SK-N-SH (cell line): ENCODE measurements at regions not wholly inside any gene's neighbourhood (a gene's known extent, or its start where the extent isn't known, plus 50 kb on each side); places are given as distances from the start of the nearest gene placed in this dataset.

Source experiments
- CTCF ChIA-PET: fragments of 300-600, 350-600 bp; formaldehyde crosslinking; extraction: SDS; loops from one replicate; lab custom pipeline; 2021; lab: Yijun Ruan, JAX
- POLR2A ChIA-PET: fragments of 350-600 bp; sonication (Branson Sonifier 250); formaldehyde crosslinking; extraction: SDS; loops from one replicate; lab custom pipeline; 2020; ENCODE audit warnings: antibody characterized with exemption, inconsistent platforms; lab: Yijun Ruan, JAX
- DNase-seq: peaks from one replicate; pipeline ENCODE4 v3.0.0; 2012
- H2AFZ ChIP-seq: fragments of 200-600 bp; sonication (generic); 2 replicates; pipeline ENCODE4 v1.8.1; 2016; ENCODE audit warnings: antibody characterized with exemption, mild to moderate bottlenecking, low read depth
- H3F3A ChIP-seq: fragments of 200-600 bp; sonication (generic); replicated peaks from 2 replicates; pipeline ENCODE3; 2016; ENCODE audit warnings: antibody characterized with exemption, mild to moderate bottlenecking; ENCODE audit not compliant: insufficient read depth
- H3K27ac ChIP-seq, 2 experiments: fragments of 200-500 bp in 1 of 2; fragments of 200-600 bp in 1 of 2; sonication (Bioruptor generic) in 1 of 2; sonication (generic), shearing (Covaris generic) in 1 of 2; 2 replicates each; pipeline versions ENCODE4 v1.5.1 to v1.6.1; 2014 to 2016; ENCODE audit warnings: low read depth in 2 of 2, inconsistent platforms in 1 of 2, low read length in 1 of 2, mild to moderate bottlenecking in 1 of 2, mixed read lengths in 1 of 2
- H3K27me3 ChIP-seq: fragments of 200-600 bp; sonication (generic), shearing (Covaris generic); 2 replicates; pipeline ENCODE4 v1.6.1; 2016; ENCODE audit warnings: mixed run types; ENCODE audit not compliant: insufficient read depth
- H3K36me3 ChIP-seq, 2 experiments: fragments of 200-500 bp in 1 of 2; fragments of 200-600 bp in 1 of 2; sonication (Bioruptor generic) in 1 of 2; sonication (generic) in 1 of 2; replicated peaks in 1 of 2; 2 replicates each; pipeline versions ENCODE3 to v1.5.1; 2014 to 2016; ENCODE audit warnings: low read length in 1 of 2, mild to moderate bottlenecking in 1 of 2; ENCODE audit not compliant: insufficient read depth in 2 of 2, control insufficient read depth in 1 of 2
- H3K4me1 ChIP-seq, 2 experiments: fragments of 200-500 bp in 1 of 2; fragments of 200-600 bp in 1 of 2; sonication (Bioruptor generic) in 1 of 2; sonication (generic), shearing (Covaris generic) in 1 of 2; 2 replicates each; pipeline versions ENCODE4 v1.5.1 to v1.6.1; 2014 to 2016; ENCODE audit warnings: low read depth in 1 of 2, low read length in 1 of 2, mixed run types in 1 of 2; ENCODE audit not compliant: insufficient read depth in 2 of 2, control insufficient read depth in 1 of 2
- H3K4me2 ChIP-seq: fragments of 200-600 bp; sonication (generic), shearing (Covaris generic); 2 replicates; pipeline ENCODE4 v1.6.1; 2017; ENCODE audit warnings: mixed run types
- H3K4me3 ChIP-seq, 2 experiments: fragments of 200-500 bp in 1 of 2; fragments of 200-600 bp in 1 of 2; sonication (Bioruptor generic) in 1 of 2; sonication (generic), shearing (Covaris generic) in 1 of 2; 2 replicates each; pipeline versions ENCODE4 v1.5.1 to v1.8.1; 2014 to 2016; ENCODE audit warnings: low read depth in 2 of 2, inconsistent platforms in 1 of 2, low read length in 1 of 2, mild to moderate bottlenecking in 1 of 2, mixed read lengths in 1 of 2, moderate library complexity in 1 of 2
- H3K79me2 ChIP-seq: fragments of 200-600 bp; sonication (generic); 2 replicates; pipeline ENCODE4 v1.8.1; 2017; ENCODE audit warnings: mild to moderate bottlenecking; ENCODE audit not compliant: insufficient read depth
- H3K9ac ChIP-seq: fragments of 200-600 bp; sonication (generic); 2 replicates; pipeline ENCODE4 v1.6.1; 2017; ENCODE audit warnings: mixed run types
- H3K9me2 ChIP-seq: fragments of 200-600 bp; sonication (generic); 2 replicates; pipeline ENCODE4 v1.6.1; 2017; ENCODE audit warnings: mixed run types
- H3K9me3 ChIP-seq: fragments of 200-600 bp; sonication (generic); 2 replicates; pipeline ENCODE4 v1.6.1; 2017; ENCODE audit warnings: mixed run types, mild to moderate bottlenecking, moderate library complexity
- H4K20me1 ChIP-seq: fragments of 200-600 bp; sonication (generic); 2 replicates; pipeline ENCODE4 v1.6.1; 2017; ENCODE audit warnings: mild to moderate bottlenecking, mixed run types; ENCODE audit not compliant: insufficient read depth
- CHD2 ChIP-seq: fragments of 150-350 bp; IDR thresholded peaks from 2 replicates; pipeline ENCODE4 v1.6.1; 2018; ENCODE audit warnings: low read length; ENCODE audit not compliant: partially characterized antibody
- EZH2phosphoT487 ChIP-seq: fragments of 200-600 bp; sonication (generic); IDR thresholded peaks from 2 replicates; pipeline ENCODE4 v1.6.1; 2017; ENCODE audit warnings: low read depth, mixed run types, mild to moderate bottlenecking, antibody characterized with exemption, moderate library complexity, borderline replicate concordance
- GABPA ChIP-seq: IDR thresholded peaks from 2 replicates; pipeline ENCODE4 v1.4.0; 2012; ENCODE audit warnings: low read depth, mild to moderate bottlenecking
- GATA2 ChIP-seq: sonication (generic); formaldehyde crosslinking; IDR thresholded peaks from 2 replicates; pipeline ENCODE4 v1.5.0; 2020; ENCODE audit warnings: mild to moderate bottlenecking, missing genetic modification reagents
- JUND ChIP-seq: IDR thresholded peaks from 2 replicates; pipeline ENCODE4 v1.4.0; 2012
- NFIC ChIP-seq: IDR thresholded peaks from 2 replicates; pipeline ENCODE4 v1.4.0; 2012; ENCODE audit warnings: borderline replicate concordance
- RAD21 ChIP-seq: IDR thresholded peaks from 2 replicates; pipeline ENCODE4 v1.6.1; 2012; ENCODE audit warnings: mild to moderate bottlenecking, low read length
- TCF12 ChIP-seq: IDR thresholded peaks from 2 replicates; pipeline ENCODE4 v1.4.0; 2012
- TEAD4 ChIP-seq: IDR thresholded peaks from 2 replicates; pipeline ENCODE4 v1.4.0; 2012; ENCODE audit warnings: mild to moderate bottlenecking, borderline replicate concordance; ENCODE audit not compliant: insufficient read depth
- YY1 ChIP-seq: IDR thresholded peaks from 2 replicates; pipeline ENCODE4 v1.4.0; 2012; ENCODE audit warnings: low read depth, mild to moderate bottlenecking
- WGBS: methylation state at CpG from one replicate; pipeline ENCODE4 v1.1.6; 2017; ENCODE audit warnings: low lambda C conversion rate; 5-methylcytosine and 5-hydroxymethylcytosine counted together
- TF ChIP-seq, protein P1 (sequence below): fragments of 150-350 bp; IDR thresholded peaks from 2 replicates; pipeline ENCODE4 v1.6.1; 2016; ENCODE audit warnings: mild to moderate bottlenecking, low read depth, low read length
- TF ChIP-seq, protein P2 (sequence below): fragments of 150-350 bp; IDR thresholded peaks from 2 replicates; pipeline ENCODE4 v1.6.1; 2017; ENCODE audit warnings: antibody characterized with exemption, low read length, low read depth, borderline replicate concordance
- TF ChIP-seq, protein P3 (sequence below): IDR thresholded peaks from 2 replicates; pipeline ENCODE4; 2012
- TF ChIP-seq, protein P4 (sequence below): IDR thresholded peaks from 2 replicates; pipeline ENCODE4 v1.4.0; 2012; ENCODE audit warnings: low read depth
- TF ChIP-seq, protein P5 (sequence below): fragments of 200-600 bp; sonication (generic); IDR thresholded peaks from 2 replicates; pipeline ENCODE4 v1.6.1; 2017; ENCODE audit warnings: antibody characterized with exemption, mild to moderate bottlenecking, moderate library complexity

DNA sequence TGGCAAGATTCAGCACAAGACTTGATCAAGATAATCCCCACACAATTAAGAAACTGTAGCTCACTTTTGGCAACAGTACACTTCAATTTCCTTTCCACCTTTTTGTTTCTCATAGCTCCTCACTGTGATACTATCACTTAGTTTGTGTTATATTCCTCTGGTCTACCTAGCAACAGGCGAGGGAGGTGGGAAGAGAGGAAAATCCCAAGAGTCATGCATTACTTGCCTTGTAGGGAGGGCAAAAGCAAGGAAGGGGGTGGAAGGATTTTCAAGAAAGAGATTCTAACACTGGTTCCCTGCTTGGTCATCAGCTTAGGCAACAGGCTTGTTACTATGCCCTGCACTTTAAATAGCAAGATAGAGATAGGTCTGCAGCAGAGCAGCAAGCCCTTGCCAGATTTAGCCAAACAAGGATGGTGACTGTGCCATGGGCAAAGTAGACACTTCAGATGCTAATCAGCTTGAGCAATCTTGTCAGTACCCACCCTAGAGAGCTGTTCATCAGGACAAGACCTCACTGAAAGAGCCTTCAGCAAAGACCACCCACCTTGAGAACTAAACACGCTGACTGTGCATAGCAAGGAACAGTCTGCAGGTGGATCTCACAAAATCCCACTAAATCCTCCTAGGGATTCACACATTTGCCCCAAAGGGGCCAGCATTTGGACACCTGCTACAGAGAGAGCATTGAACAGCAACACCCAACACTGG lies 134.6 kb downstream of the MBD2 start:
- peaks cover 0 to 3% of the 10 kb centered on the region in 2 experiments; a peak in 1 of 4 replicates for H3K4me1 ChIP-seq
- no peak for DNase-seq
- no peaks in the 10 kb centered on the region for H3F3A ChIP-seq
- H3K4me3 ChIP-seq: no peak overlapping the region
- no peak overlapping the region for H2AFZ ChIP-seq
- 15% methylated on average over 2 of the region's 2 CpGs for WGBS
- no peaks in the 10 kb centered on the region for H3K9me2 ChIP-seq
- no peak overlapping the region for H3K4me2 ChIP-seq
- no peaks in the 10 kb centered on the region for H4K20me1 ChIP-seq
- no peaks in the 10 kb centered on the region for H3K79me2 ChIP-seq
- no peak overlapping the region for H3K9ac ChIP-seq
- no peak for TF ChIP-seq YY1
- TF ChIP-seq, all 33 proteins: peak for 0
- Histone ChIP-seq H3K27me3 (no peaks in the 10 kb centered on the region), H3K36me3 (no peaks in the 10 kb centered on the region), H3K9me3 (no peaks in the 10 kb centered on the region), H3K27ac (no peak overlapping the region)
- CTCF ChIA-PET: interaction anchor here (1.0 to 1.6 kb wide), 2 partner anchors 30 to 709 kb away, joined by 3 to 4 read pairs; no protein-coding TSS in a partner anchor
- POLR2A ChIA-PET: no interaction called here

DNA sequence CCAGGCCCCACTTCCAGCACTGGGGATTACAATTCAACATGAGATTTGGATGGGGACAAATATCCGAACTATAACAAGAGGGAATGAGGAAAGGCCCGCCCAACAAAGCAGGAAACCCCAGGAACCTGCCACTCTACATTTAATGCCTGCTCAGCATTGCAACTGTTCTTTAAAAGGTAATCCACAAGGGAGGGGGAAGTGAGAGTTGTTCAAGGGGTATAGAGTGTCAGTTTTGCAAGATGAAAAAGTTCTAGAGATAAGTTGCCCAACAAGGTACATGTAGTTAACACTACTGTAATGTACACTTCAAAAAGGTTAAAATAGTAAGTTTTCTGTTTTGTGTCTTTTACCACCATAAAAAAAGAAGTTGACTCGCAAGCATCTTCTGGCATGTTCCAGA lies 137.6 kb downstream of the MBD2 start:
- CTCF ChIA-PET: no interaction called here
- Histone ChIP-seq H3K9ac (no peak overlapping the region), H2AFZ (no peak overlapping the region), H3K4me3 (no peak overlapping the region), H4K20me1 (no peaks in the 10 kb centered on the region), H3K4me2 (no peak overlapping the region), H3K27ac (no peak overlapping the region), H3K27me3 (no peaks in the 10 kb centered on the region), H3K9me2 (no peaks in the 10 kb centered on the region), H3F3A (no peaks in the 10 kb centered on the region), H3K36me3 (no peaks in the 10 kb centered on the region), H3K4me1 (peaks cover 0 to 3% of the 10 kb centered on the region in 2 experiments; a peak in 1 of 4 replicates), H3K9me3 (no peaks in the 10 kb centered on the region), H3K79me2 (no peaks in the 10 kb centered on the region)
- POLR2A ChIA-PET: no interaction called here
- no peak for DNase-seq
- WGBS: 18% methylated on average over 3 of the region's 3 CpGs
- TF ChIP-seq, protein P1, sequence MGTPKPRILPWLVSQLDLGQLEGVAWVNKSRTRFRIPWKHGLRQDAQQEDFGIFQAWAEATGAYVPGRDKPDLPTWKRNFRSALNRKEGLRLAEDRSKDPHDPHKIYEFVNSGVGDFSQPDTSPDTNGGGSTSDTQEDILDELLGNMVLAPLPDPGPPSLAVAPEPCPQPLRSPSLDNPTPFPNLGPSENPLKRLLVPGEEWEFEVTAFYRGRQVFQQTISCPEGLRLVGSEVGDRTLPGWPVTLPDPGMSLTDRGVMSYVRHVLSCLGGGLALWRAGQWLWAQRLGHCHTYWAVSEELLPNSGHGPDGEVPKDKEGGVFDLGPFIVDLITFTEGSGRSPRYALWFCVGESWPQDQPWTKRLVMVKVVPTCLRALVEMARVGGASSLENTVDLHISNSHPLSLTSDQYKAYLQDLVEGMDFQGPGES: no peak
- no peak for TF ChIP-seq JUND
- TF ChIP-seq TCF12: no peak
- TF ChIP-seq TEAD4: no peak
- no peak for TF ChIP-seq EZH2phosphoT487

DNA sequence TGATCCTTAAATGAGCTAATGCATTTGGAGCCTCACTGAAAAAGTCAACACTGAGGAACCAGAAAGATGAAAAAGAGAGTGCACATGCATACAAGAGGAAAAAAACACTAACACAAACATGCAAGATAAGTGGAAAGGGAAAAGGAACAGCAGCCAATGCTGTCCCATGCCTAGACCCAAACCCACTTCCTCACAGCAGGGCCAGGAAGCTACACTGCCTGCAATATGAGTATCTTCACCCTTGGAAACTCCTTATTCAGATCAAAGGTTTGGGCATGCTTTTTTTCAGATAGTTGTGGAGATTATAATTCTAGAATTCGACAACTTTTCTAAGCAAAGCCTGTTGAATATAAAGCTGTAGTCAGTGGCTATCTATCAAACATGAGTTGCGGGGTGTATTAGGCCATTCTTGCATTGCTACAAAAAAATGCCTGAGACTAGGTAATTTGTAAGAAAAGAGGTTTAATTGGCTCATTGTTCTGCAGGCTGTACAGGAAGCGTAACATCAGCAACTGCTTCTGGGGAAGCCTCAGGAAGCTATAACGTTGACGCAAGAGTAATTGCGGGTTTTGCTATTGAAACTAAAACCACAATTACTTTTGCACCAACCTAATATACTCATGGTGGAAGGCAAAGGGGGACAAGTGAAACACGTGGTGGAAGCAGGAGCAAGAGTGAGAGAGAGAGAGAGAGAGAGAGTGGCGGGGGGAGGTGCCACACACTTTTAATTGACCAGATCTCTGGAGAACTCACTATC lies 138.2 kb downstream of the MBD2 start:
- no peak for DNase-seq
- Histone ChIP-seq H2AFZ (no peak overlapping the region), H3K4me2 (no peak overlapping the region), H3K9ac (no peak overlapping the region), H3K27me3 (no peaks in the 10 kb centered on the region), H3K27ac (no peak overlapping the region), H3K79me2 (no peaks in the 10 kb centered on the region), H3K9me2 (no peaks in the 10 kb centered on the region), H3K4me3 (no peak overlapping the region), H3F3A (no peaks in the 10 kb centered on the region), H3K4me1 (no peaks in the 10 kb centered on the region; a peak in 1 of 4 replicates), H4K20me1 (no peaks in the 10 kb centered on the region), H3K36me3 (no peaks in the 10 kb centered on the region), H3K9me3 (no peaks in the 10 kb centered on the region)
- ChIA-PET CTCF (interaction anchor here (0.8 to 1.3 kb wide), 2 partner anchors 9 to 11 kb away, joined by 3 read pairs; no protein-coding TSS in a partner anchor), POLR2A (no interaction called here)
- 58% methylated on average over 8 of the region's 8 CpGs for WGBS
- TF ChIP-seq NFIC (no peak), RAD21 (no peak), GABPA (no peak), CHD2 (no peak), GATA2 (CRISPR knock-in tag) (no peak)
- TF ChIP-seq, protein P2, sequence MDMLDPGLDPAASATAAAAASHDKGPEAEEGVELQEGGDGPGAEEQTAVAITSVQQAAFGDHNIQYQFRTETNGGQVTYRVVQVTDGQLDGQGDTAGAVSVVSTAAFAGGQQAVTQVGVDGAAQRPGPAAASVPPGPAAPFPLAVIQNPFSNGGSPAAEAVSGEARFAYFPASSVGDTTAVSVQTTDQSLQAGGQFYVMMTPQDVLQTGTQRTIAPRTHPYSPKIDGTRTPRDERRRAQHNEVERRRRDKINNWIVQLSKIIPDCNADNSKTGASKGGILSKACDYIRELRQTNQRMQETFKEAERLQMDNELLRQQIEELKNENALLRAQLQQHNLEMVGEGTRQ: no peak
- TF ChIP-seq, protein P3, sequence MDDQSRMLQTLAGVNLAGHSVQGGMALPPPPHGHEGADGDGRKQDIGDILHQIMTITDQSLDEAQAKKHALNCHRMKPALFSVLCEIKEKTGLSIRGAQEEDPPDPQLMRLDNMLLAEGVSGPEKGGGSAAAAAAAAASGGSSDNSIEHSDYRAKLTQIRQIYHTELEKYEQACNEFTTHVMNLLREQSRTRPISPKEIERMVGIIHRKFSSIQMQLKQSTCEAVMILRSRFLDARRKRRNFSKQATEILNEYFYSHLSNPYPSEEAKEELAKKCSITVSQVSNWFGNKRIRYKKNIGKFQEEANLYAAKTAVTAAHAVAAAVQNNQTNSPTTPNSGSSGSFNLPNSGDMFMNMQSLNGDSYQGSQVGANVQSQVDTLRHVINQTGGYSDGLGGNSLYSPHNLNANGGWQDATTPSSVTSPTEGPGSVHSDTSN: no peak
- TF ChIP-seq, protein P4, sequence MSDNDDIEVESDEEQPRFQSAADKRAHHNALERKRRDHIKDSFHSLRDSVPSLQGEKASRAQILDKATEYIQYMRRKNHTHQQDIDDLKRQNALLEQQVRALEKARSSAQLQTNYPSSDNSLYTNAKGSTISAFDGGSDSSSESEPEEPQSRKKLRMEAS: no peak
- TF ChIP-seq, protein P5, sequence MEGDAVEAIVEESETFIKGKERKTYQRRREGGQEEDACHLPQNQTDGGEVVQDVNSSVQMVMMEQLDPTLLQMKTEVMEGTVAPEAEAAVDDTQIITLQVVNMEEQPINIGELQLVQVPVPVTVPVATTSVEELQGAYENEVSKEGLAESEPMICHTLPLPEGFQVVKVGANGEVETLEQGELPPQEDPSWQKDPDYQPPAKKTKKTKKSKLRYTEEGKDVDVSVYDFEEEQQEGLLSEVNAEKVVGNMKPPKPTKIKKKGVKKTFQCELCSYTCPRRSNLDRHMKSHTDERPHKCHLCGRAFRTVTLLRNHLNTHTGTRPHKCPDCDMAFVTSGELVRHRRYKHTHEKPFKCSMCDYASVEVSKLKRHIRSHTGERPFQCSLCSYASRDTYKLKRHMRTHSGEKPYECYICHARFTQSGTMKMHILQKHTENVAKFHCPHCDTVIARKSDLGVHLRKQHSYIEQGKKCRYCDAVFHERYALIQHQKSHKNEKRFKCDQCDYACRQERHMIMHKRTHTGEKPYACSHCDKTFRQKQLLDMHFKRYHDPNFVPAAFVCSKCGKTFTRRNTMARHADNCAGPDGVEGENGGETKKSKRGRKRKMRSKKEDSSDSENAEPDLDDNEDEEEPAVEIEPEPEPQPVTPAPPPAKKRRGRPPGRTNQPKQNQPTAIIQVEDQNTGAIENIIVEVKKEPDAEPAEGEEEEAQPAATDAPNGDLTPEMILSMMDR: no peak
